Aorta (tissue), 5 donors: ENCODE measurements at regions not wholly inside any gene's neighbourhood (a gene's known extent, or its start where the extent isn't known, plus 50 kb on each side); places are given as distances from the start of the nearest gene placed in this dataset.

Source experiments
- ATAC-seq: fragments of 200-7000 bp; cut with Tn5 transposase; one replicate; pipeline ENCODE4 v1.9.1; 2022; ENCODE audit warnings: moderate library complexity; ENCODE audit not compliant: low FRiP score
- DNase-seq, 2 donors: peaks; one replicate each; pipeline ENCODE4 v3.0.0-alpha.2; 2020
- H3K27ac ChIP-seq, 2 donors: one replicate each; pipeline ENCODE4 v1.5.1; 2013; ENCODE audit warnings: low read length in 2 of 2, mild to moderate bottlenecking in 2 of 2, moderate library complexity in 2 of 2, control low read depth in 1 of 2, inconsistent platforms in 1 of 2, low read depth in 1 of 2
- H3K27me3 ChIP-seq, 2 donors: one replicate each; pipeline ENCODE4 v1.6.1; 2013; ENCODE audit warnings: control low read depth in 1 of 2, low read length in 1 of 2, mild to moderate bottlenecking in 1 of 2, moderate library complexity in 1 of 2; ENCODE audit not compliant: insufficient read depth in 2 of 2, control insufficient read depth in 1 of 2
- H3K36me3 ChIP-seq, 2 donors: one replicate each; pipeline ENCODE4 v1.6.1; 2013; ENCODE audit warnings: control low read depth in 1 of 2, low read length in 1 of 2, mild to moderate bottlenecking in 1 of 2; ENCODE audit not compliant: insufficient read depth in 2 of 2, control insufficient read depth in 1 of 2
- H3K4me1 ChIP-seq, 2 donors: one replicate each; pipeline ENCODE4 v1.6.1; 2013; ENCODE audit warnings: low read length in 2 of 2, control low read depth in 1 of 2, mild to moderate bottlenecking in 1 of 2, moderate library complexity in 1 of 2; ENCODE audit not compliant: insufficient read depth in 2 of 2, control insufficient read depth in 1 of 2
- H3K4me3 ChIP-seq, 2 donors: one replicate each; pipeline ENCODE4 v1.5.1; 2013; ENCODE audit warnings: low read length in 2 of 2, control low read depth in 1 of 2, mild to moderate bottlenecking in 1 of 2
- H3K9me3 ChIP-seq: one replicate; pipeline ENCODE4 v1.6.1; 2013; ENCODE audit warnings: mild to moderate bottlenecking, low read length; ENCODE audit not compliant: control insufficient read depth
- WGBS, 2 donors: extraction: QIAGEN DNeasy Blood & Tissue Kit; methylation state at CpG; one replicate each; pipeline ENCODE4 v1.1.7; 2013; 5-methylcytosine and 5-hydroxymethylcytosine counted together
- intact Hi-C, 2 donors: fragments of 100-400 bp; cut with DNase I; formaldehyde crosslinking; loops; one replicate each; pipeline versions ENCODE4 v1.14.2 to v1.15.0; 2022
- donor health status: healthy with polysubstance abuse.
- donor health status: Bipolar disorder and iron deficiency.
- donor health status: DM: no; HTN: no; CAD: no.
- donor health status: DM: no; HTN: no; CAD: no.
- donor health status: DM: yes; HTN: yes; CAD: no.

GRCh38 chr4:173943547-173943946 is 339.9 kb downstream of the FBXO8 start:
- intact Hi-C loops, result no loop called here
- 55 to 62% methylated on average over 1 of the region's 1 CpG for WGBS, 2 donors

GRCh38 chr4:173940146-173940545 is 343.3 kb downstream of the FBXO8 start:
- Histone ChIP-seq H3K9me3 (no peaks in the 10 kb centered on the region), H3K4me3 (no peak overlapping the region), H3K4me1 (peaks cover 0 to 5% of the 10 kb centered on the region in 2 donors), H3K27ac (no peak overlapping the region), H3K27me3 (no peaks in the 10 kb centered on the region), H3K36me3 (no peaks in the 10 kb centered on the region)
- intact Hi-C loops, result no loop called here
- no peak for DNase-seq
- WGBS, 2 donors, result 10% methylated on average over 5 of the region's 5 CpGs
- no peak for ATAC-seq

More at GRCh38 chr4:173943547-173943946, 339.9 kb downstream of the FBXO8 start:
- no peaks in the 10 kb centered on the region for H3K27me3 ChIP-seq
- no peaks in the 10 kb centered on the region for H3K9me3 ChIP-seq
- no peak overlapping the region for H3K27ac ChIP-seq
- no peaks in the 10 kb centered on the region for H3K36me3 ChIP-seq
- H3K4me3 ChIP-seq, result no peak overlapping the region
- peaks cover 0 to 3% of the 10 kb centered on the region in 2 donors for H3K4me1 ChIP-seq
- DNase-seq (no peak), ATAC-seq (no peak)

GRCh38 chr4:173937631-173938270 is 345.7 kb downstream of the FBXO8 start:
- Histone ChIP-seq H3K4me1 (peaks cover 0 to 7% of the 10 kb centered on the region in 2 donors), H3K4me3 (no peak overlapping the region), H3K27me3 (no peaks in the 10 kb centered on the region), H3K36me3 (no peaks in the 10 kb centered on the region), H3K9me3 (no peaks in the 10 kb centered on the region), H3K27ac (no peak overlapping the region)
- intact Hi-C loops, result no loop called here
- ATAC-seq, result no peak
- WGBS, 2 donors, result 54 to 64% methylated on average over 2 of the region's 2 CpGs
- no peak for DNase-seq

DNA sequence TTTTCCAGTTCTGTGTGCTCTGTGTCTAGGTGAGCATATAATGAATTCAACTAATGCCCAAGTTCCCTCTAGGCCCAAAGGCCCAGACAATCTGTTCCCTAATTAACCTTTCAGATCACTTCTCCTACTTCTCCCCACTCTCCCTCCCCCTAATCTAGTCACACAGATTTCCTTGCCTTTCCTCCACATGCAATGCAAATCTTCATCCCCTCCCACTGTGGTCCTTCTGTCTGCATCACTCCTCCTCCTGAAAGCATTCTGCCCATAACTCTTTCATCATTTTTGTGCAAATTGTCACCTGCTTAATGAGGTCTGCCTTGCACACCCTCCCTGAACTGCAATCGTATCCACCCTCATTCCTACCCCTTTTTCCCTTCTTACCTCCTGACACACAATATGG is 346.6 kb downstream of the FBXO8 start:
- no peak for DNase-seq
- Histone ChIP-seq H3K27ac (no peak overlapping the region), H3K4me1 (peaks cover 0 to 7% of the 10 kb centered on the region in 2 donors), H3K27me3 (no peaks in the 10 kb centered on the region), H3K9me3 (no peaks in the 10 kb centered on the region), H3K4me3 (no peak overlapping the region), H3K36me3 (no peaks in the 10 kb centered on the region)
- intact Hi-C loops, result no loop called here
- WGBS, 2 donors, result 83 to 89% methylated on average over 1 of the region's 1 CpG
- no peak for ATAC-seq

GRCh38 chr4:173935622-173936405 is 347.7 kb downstream of the FBXO8 start:
- DNase-seq, result no peak
- WGBS, 2 donors, result 21 to 34% methylated on average over 5 of the region's 5 CpGs
- Histone ChIP-seq H3K9me3 (no peaks in the 10 kb centered on the region), H3K4me1 (peaks cover 0 to 7% of the 10 kb centered on the region in 2 donors), H3K27me3 (no peaks in the 10 kb centered on the region), H3K27ac (no peak overlapping the region), H3K4me3 (no peak overlapping the region), H3K36me3 (no peaks in the 10 kb centered on the region)
- intact Hi-C loops, result no loop called here
- ATAC-seq, result no peak

DNA sequence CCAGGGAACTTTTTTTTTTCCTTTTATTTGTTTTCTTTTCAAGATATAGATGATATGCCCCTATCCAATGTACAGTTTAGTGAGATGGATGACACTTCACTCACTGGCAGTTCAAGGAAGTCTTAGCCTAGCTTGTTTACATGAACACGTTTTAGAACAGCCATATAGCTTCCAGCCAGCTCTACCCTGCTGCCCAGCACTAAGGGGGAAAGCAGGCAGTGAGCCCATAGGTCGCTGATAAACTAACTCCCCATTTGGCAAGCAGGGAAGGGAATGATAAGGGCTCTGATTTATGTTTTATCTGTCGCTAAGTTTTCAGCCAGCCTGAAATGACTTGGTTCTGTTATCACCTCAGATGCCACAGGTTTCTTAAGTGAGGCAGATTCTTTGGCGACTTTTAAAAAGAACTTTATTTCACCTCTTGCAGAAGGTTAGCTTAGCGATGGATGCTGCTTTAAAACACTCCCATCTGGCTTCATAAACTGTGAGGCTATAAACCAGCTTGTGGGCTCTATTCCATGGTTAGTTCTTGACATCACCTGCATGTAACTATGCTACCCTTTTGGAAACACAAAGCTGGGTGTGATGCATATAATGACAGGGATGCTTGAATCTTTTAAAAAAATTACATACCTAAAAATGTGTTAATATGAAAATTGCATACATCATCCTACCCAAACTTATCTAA is 348.4 kb downstream of the FBXO8 start:
- DNase-seq (no peak), ATAC-seq (no peak)
- Histone ChIP-seq H3K4me1 (peaks cover 0 to 4% of the 10 kb centered on the region in 2 donors), H3K27me3 (no peaks in the 10 kb centered on the region), H3K9me3 (no peaks in the 10 kb centered on the region), H3K4me3 (peak overlapping the region in 1 of 2 donors; percentile 34), H3K36me3 (no peaks in the 10 kb centered on the region), H3K27ac (no peak overlapping the region)
- intact Hi-C loops, result no loop called here
- WGBS, 2 donors, result 4 to 9% methylated on average over 5 of the region's 5 CpGs

- ATAC-seq, result no peak
- Histone ChIP-seq H3K27me3 (no peaks in the 10 kb centered on the region), H3K4me1 (peaks cover 0 to 3% of the 10 kb centered on the region in 2 donors), H3K27ac (no peak overlapping the region), H3K36me3 (no peaks in the 10 kb centered on the region), H3K4me3 (no peak overlapping the region), H3K9me3 (no peaks in the 10 kb centered on the region)
- 13 to 51% methylated on average over 2 of the region's 2 CpGs for WGBS, 2 donors
- intact Hi-C loops, result no loop called here
- DNase-seq, result no peak
These were observed 349.3 kb downstream of the FBXO8 start for GRCh38 chr4:173934201-173934600.

DNA sequence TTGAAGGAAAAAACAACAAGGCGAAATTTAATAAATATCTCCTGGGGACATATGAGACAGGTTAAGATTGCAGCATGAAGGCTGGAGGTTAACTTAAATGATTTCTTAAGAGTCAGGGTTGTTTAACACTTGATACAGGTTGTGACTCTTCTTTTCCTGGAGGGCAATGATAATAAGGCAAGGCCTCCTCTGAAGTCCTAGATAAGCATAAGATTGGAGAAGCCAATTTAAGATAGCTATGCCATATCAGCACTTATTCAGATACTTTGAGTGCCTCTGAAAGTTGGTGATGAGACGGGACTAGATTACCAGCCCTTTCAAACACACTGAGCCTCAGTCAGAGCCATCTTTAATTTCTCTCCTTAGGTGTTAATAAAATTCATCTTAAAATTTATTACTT is 350.8 kb downstream of the FBXO8 start:
- Histone ChIP-seq H3K4me3 (no peak overlapping the region), H3K4me1 (peaks cover 0 to 3% of the 10 kb centered on the region in 2 donors), H3K9me3 (no peaks in the 10 kb centered on the region), H3K27me3 (no peaks in the 10 kb centered on the region), H3K27ac (no peak overlapping the region), H3K36me3 (no peaks in the 10 kb centered on the region)
- 69 to 92% methylated on average over 2 of the region's 2 CpGs for WGBS, 2 donors
- no peak for DNase-seq
- intact Hi-C loops, result no loop called here
- ATAC-seq, result no peak
